Pons (tissue), 1 donor: ENCODE measurements at regions not wholly inside any gene's neighbourhood (a gene's known extent, or its start where the extent isn't known, plus 50 kb on each side); places are given as distances from the start of the nearest gene placed in this dataset.
"Not testable (repeated sequence)": the region's sequence is repeated elsewhere in the genome, so short reads cannot be mapped to it uniquely, and the experiment has no call there.

Experiments
- DNase-seq: peaks from one replicate; pipeline ENCODE4 v3.0.0-alpha.2; 2016; ENCODE audit warnings: low spot score

DNA sequence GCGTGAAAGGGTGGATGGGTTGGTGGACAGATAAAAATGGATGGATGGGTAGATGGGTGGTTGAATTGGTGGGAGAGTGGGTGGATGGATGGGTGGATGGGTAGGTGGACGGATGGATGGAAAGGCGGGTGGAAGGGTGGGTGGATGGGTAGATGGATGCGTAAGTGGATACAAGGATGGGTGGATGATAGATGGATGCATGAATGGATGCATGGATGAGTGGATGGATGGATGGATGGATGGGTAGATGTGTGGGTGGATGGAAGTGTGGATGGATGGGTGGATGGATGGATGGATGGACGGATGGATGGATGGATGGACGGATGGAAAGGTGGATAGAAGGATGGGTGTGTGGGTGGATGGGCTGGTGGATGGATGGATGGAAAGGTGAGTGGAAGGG is 77.0 kb upstream of the GRK3 start:
- DNase-seq, result no peak

DNA sequence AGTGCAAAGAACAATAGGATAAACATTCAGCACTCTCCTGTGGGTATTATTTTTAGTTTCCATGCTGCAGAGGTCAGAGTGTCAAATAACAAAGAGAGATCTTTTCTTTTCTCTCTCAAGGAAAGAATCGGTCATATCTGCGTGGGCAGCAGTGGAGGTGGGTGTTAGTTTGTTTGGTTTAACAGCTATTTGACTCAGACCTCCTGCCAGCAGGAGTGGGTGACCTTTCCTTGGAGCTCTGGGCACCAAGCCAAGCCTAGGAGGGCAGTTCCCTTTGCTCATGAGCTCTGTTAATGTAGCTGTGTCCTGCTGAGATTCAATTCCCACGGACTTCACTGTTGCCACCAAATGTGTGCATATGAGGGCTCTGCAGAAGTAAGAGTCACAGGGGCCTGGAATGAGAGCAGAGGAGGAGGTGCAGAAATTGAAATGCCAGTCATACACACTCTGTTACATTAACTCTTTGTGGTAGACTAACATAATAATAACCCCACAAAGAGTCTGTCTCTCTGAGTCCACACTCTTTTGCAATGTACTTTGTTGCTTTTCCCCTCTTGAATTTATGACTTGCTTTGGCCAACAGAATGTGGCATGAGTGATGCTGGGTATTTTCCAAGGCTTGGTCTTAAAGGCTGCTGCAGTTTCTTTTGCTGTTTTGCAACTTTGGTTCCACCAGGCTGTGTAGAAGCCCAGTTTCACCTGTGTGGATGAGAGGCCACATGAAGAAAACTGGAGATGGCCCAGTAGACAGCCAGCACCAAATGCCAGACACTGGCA is 76.0 kb upstream of the GRK3 start:
- no peak for DNase-seq

- no peak for DNase-seq
Measured at GRCh38 chr22:25489947-25490346, 74.5 kb upstream of the GRK3 start.

DNA sequence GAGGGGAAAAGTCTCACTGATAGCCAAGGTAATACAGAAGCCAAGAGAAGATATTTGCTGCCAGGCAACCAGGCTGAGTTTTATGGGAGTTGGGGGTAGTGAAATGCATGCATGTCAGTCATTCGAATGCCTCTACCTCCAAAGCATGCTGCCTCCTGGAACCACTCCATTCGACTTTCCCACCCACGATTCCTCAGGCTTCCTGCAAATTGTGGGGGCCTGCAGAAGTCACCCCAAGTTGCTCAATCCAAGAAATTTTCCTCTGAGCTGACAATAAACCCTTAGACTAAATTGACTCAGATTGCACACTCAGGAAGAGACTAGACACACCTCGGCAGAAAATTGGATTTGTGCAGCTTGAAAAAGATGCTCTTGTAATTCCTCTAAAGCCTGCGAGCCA is 73.6 kb upstream of the GRK3 start:
- DNase-seq, result no peak

- DNase-seq, result no peak
Measured at GRCh38 chr22:25492162-25492561, 72.3 kb upstream of the GRK3 start.

- DNase-seq, result peak; percentile 72
Measured at GRCh38 chr22:25492841-25493734, 71.4 kb upstream of the GRK3 start.

DNA sequence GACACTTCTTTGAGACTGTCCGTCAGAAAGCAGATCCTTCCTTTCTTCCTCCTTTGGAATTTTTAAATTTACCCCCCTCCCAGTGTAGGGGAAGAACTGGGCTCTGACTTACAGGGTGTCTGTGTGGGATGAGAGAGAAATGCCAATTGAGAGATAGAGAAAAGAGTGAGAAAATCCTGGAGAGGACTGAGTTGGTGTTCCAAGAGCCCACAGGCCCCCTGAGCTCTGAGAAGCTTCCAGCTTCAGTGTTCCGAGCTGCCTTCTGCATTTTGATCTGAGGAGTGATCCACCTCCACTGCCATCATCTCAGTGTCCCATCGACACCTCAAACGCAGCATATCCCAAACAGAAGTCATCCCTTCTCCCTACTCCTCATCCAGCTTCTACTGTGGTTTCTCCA is 70.7 kb upstream of the GRK3 start:
- DNase-seq, result no peak

GRCh38 chr22:25494774-25495173 is 69.7 kb upstream of the GRK3 start:
- DNase-seq, result no peak

- DNase-seq, result no peak
Measured at GRCh38 chr22:25495285-25495684, 69.2 kb upstream of the GRK3 start.

GRCh38 chr22:25496396-25497064 is 67.9 kb upstream of the GRK3 start:
- DNase-seq, result no peak

GRCh38 chr22:25497181-25497641 is 67.3 kb upstream of the GRK3 start:
- DNase-seq, result no peak

DNA sequence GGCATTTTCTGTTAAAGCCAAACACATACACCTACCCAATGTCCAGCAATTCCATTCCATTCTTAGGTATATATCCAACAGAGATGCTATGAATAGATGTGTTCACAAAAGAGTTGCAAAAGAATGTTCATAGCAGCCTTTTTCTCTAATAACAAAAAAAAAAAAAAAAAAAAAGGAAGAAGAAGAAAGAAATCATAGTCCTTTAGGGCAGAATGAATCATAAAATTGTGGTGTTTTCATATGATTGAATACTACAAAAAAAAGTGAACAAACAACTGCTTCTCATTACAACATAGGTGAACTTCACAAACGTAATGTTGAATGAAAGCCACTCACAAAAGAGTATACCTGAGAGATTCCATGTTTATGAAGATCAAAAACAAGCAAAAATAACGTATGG is 66.8 kb upstream of the GRK3 start:
- no peak for DNase-seq

DNA sequence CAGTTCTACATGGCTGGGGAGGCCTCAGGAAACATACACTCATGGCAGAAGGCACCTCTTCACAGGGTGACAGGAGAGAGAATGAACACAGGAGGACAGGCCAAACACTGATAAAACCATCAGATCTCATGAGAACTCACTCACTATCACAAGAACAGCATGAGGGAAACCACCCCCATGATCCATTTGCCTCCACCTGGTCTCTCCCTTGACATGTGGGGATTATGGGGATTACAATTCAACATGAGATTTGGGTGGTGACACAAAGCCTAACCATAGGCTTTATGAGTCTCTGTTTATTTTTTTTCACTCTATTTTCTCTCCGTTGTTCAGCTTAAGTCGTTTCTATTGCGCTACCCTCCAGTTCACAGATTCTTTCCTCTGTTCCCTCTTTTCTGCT is 63.8 kb upstream of the GRK3 start:
- not testable (repeated sequence) for DNase-seq

DNA sequence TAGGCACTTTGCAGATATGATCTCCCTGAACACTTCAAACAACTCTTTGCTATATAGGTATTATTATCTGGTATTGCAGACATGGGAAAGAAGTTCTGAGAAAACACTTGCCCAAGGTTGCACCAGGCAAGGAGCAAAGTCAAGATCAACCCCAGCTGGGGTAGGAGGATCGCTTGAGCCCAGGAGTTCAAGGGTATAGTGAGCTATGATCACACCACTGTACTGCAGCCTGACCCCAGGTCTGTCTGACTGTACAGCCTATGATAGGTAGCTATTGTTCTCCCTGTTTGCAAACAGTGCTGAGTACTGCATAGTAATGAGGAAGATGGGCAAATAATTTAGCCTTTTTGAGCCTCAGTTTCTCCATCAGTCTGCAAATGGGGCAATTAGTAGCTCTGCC is 60.5 kb upstream of the GRK3 start:
- not testable (repeated sequence) for DNase-seq

DNA sequence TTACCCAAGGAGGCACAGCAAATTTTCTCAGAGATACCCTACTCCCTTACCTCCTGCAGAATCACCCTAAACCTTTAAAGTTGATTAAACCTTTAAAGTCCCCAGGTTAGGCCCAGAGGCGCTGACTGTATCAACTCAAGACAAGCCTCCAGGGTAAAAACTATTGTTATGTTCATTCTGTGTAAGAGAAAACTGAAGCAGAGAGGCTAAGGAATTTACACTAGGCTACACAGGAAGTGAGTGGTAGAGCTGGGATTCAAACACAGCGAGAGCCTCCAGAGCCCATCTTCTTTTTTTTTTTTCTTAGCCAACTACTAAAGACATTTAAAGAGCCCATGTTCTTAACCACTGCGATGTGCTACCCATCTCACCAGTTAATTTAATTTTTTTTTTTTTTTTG is 56.3 kb upstream of the GRK3 start:
- DNase-seq, result no peak

- no peak for DNase-seq
Measured at GRCh38 chr22:25508761-25509321, 55.6 kb upstream of the GRK3 start.

- no peak for DNase-seq
Measured at GRCh38 chr22:25509374-25509791, 55.1 kb upstream of the GRK3 start.

GRCh38 chr22:25510876-25511275 is 53.6 kb upstream of the GRK3 start:
- DNase-seq, result no peak

- no peak for DNase-seq
Measured at GRCh38 chr22:25511725-25512124, 52.8 kb upstream of the GRK3 start.

DNA sequence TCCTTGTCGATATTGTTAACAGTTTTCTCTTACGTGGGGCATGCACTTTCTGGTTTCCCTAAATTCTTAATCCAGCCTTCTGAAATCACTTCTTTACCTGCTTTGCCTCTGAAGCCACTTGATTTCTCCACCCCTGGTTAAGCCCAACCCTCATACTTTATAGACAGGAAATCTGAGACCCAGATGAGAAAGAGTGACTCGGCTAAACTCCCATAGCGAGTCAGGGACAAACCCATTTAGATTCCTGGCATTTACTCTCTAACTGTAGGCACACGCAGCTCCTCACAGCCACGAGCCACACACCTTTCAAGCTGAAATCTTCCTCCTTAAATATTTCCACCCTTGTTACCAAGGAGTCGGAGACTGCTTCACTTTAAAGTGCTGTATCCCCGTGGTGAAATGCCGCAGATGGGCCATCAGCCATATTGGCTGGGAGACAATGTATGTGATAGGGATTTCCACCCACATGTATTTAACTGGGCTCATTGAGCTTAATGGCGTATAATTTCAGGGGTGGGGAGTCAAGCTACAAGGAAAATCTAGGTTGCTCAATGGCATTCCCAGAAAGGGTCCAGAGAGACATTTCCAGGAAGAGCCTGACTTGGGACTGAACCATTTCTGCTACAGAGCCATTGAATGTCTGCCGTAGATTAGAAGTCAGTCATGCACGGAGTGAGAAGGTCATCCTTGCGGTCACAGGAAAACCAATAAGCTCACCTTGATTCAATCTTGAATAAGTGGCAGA is 49.9 kb upstream of the GRK3 start:
- no peak for DNase-seq
